ENCODE measurements at regions not wholly inside any gene's neighbourhood (a gene's known extent, or its start where the extent isn't known, plus 50 kb on each side); places are given as distances from the start of the nearest gene placed in this dataset.

DNA sequence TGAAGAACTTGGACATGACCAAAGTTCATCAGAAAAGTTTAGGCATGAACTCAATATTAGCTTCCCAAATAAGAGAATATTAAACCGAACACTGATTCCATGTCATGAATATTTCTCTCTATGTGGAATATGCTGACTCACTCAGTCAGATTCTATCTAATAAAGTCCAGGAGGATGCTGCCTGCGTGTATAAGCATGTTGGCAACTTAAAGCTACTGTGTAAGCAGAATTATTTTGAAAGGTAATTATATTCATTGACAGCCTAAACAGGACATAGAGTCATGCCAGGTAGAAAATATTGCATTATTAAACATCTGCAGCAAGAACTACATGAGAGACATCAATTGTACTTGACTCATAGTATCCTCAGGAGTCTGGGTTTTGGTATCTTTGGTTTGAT lies 367.9 kb upstream of the SPOCK3 start:
- H3K36me3 ChIP-seq (ENCODE audit: control insufficient read depth, insufficient read depth, low read length): no peaks in the 10 kb centered on the region
- no peaks in the 10 kb centered on the region for H3K27me3 ChIP-seq (ENCODE audit: control insufficient read depth, insufficient read depth, low read length)
- TF ChIP-seq CTCF (IDR thresholded peaks at IDR 0.05; ENCODE audit: insufficient read depth, low read length, poor library complexity, severe bottlenecking): no peak
- no peak for DNase-seq (ENCODE audit: low read depth)
- H3K4me3 ChIP-seq (ENCODE audit: low read depth, low read length): no peak overlapping the region

- Histone ChIP-seq H3K4me3 (ENCODE audit: low read depth, low read length) (no peak overlapping the region), H3K36me3 (ENCODE audit: control insufficient read depth, insufficient read depth, low read length) (no peaks in the 10 kb centered on the region), H3K27me3 (ENCODE audit: control insufficient read depth, insufficient read depth, low read length) (no peaks in the 10 kb centered on the region)
- DNase-seq (ENCODE audit: low read depth): no peak
- TF ChIP-seq CTCF (IDR thresholded peaks at IDR 0.05; ENCODE audit: insufficient read depth, low read length, poor library complexity, severe bottlenecking): no peak
These were observed 372.3 kb upstream of the SPOCK3 start for GRCh38 chr4:167606551-167606950.

DNA sequence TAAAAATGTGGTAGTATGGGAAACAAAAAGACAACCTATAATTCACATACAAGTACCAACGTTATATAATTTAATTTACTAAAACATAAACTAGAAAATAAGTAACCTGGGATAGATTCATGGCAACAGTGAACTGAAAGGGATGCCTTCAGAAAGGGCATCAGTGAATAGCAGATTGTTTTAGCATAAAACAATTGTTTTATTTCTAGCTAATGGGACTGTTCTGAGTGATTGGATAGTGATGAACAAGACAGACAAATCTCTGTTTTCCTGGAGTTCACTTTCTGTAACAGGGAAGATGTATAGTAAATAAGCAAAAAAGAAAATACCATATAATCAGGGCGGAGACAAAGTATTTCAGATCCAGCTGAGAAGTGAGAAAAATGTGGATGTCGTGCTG lies 379.1 kb upstream of the SPOCK3 start:
- Histone ChIP-seq H3K36me3 (ENCODE audit: control insufficient read depth, insufficient read depth, low read length) (no peaks in the 10 kb centered on the region), H3K4me3 (ENCODE audit: low read depth, low read length) (no peak overlapping the region), H3K27me3 (ENCODE audit: control insufficient read depth, insufficient read depth, low read length) (no peaks in the 10 kb centered on the region)
- no peak for DNase-seq (ENCODE audit: low read depth)
- TF ChIP-seq CTCF (IDR thresholded peaks at IDR 0.05; ENCODE audit: insufficient read depth, low read length, poor library complexity, severe bottlenecking): no peak

DNA sequence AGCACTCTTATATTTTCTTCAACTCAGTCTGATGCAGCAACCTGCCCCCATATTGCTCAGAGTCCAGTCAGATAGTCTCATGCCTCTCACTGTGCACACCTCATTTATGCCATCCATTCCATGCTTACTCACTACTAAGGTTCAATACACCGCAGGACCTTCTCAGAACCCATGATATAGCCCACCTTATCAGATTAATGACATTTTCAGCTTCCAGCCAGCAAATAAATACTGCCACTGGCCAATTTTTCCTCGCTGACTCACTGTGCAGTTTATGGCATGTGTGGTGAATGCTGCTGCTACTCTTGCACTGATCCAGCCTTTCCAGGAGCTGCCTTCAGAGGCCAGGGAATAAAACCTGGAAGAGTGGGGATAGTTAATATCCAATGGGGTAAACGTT lies 380.6 kb upstream of the SPOCK3 start:
- no peaks in the 10 kb centered on the region for H3K36me3 ChIP-seq (ENCODE audit: control insufficient read depth, insufficient read depth, low read length)
- H3K4me3 ChIP-seq (ENCODE audit: low read depth, low read length): no peak overlapping the region
- TF ChIP-seq CTCF (IDR thresholded peaks at IDR 0.05; ENCODE audit: insufficient read depth, low read length, poor library complexity, severe bottlenecking): no peak
- H3K27me3 ChIP-seq (ENCODE audit: control insufficient read depth, insufficient read depth, low read length): no peaks in the 10 kb centered on the region
- no peak for DNase-seq (ENCODE audit: low read depth)

GRCh38 chr4:167616476-167616875 lies 382.2 kb upstream of the SPOCK3 start:
- TF ChIP-seq CTCF (IDR thresholded peaks at IDR 0.05; ENCODE audit: insufficient read depth, low read length, poor library complexity, severe bottlenecking): no peak
- H3K36me3 ChIP-seq (ENCODE audit: control insufficient read depth, insufficient read depth, low read length): no peaks in the 10 kb centered on the region
- no peaks in the 10 kb centered on the region for H3K27me3 ChIP-seq (ENCODE audit: control insufficient read depth, insufficient read depth, low read length)
- no peak overlapping the region for H3K4me3 ChIP-seq (ENCODE audit: low read depth, low read length)
- no peak for DNase-seq (ENCODE audit: low read depth)

DNA sequence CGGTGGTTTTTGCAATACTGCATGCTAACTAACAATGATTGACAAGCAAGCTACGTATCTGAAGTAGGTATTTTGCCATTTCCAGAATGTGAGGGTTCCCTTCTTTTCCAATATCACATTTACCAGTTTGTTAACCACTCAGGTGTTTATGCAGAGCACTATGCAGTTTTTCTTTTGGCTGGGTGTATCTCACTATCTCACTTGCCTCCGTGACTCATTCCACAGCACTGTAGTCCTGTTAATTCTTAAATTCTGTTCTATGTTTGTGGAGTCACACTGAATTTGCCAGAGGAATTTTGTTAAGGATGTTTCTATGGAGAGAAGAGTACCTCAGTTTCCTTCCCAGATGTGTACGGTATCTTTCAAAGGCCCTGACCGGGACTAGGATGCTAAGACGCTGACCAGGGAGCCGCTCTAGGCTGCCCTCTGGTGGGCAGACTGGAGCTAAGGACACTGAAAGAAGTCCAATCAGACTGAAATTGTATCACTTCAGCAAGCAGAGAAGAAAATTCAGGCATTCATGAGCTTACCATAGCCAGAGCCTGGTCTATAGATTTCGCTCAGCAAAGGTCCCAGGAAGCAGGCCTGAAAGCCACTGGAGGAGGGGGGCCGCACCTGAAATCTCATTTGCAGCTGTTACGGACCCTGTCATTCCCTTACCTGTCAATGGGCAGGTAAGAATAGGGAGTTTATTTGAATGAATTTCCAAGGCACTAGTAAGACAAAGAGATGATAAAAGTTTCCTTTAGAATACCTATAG lies 388.4 kb upstream of the SPOCK3 start:
- no peaks in the 10 kb centered on the region for H3K36me3 ChIP-seq (ENCODE audit: control insufficient read depth, insufficient read depth, low read length)
- no peak overlapping the region for H3K4me3 ChIP-seq (ENCODE audit: low read depth, low read length)
- peak; percentile 97 for TF ChIP-seq CTCF (IDR thresholded peaks at IDR 0.05; ENCODE audit: insufficient read depth, low read length, poor library complexity, severe bottlenecking)
- H3K27me3 ChIP-seq (ENCODE audit: control insufficient read depth, insufficient read depth, low read length): no peaks in the 10 kb centered on the region
- DNase-seq (ENCODE audit: low read depth): no peak

All from kidney epithelial cell (primary cell).